SU-DHL-6 (cell line): ENCODE measurements at regions not wholly inside any gene's neighbourhood (a gene's known extent, or its start where the extent isn't known, plus 50 kb on each side); places are given as distances from the start of the nearest gene placed in this dataset.

Experiments
- CTCF ChIP-seq: fragments of 200-600 bp; sonication (generic); IDR thresholded peaks from one replicate; pipeline ENCODE4 v1.5.1; 2017; ENCODE audit warnings: antibody characterized with exemption, mild to moderate bottlenecking, low read length, moderate library complexity; ENCODE audit not compliant: insufficient read depth, poor library complexity, severe bottlenecking
- EZH2phosphoT487 ChIP-seq: fragments of 200-600 bp; sonication (generic), shearing (Covaris generic); conservative IDR thresholded peaks from 2 replicates; pipeline ENCODE4 v1.6.1; 2018; ENCODE audit warnings: mild to moderate bottlenecking, antibody characterized with exemption, low read length, moderate library complexity, mixed read lengths

- TF ChIP-seq CTCF, result no peak
- TF ChIP-seq EZH2phosphoT487, result no peak
Observed at GRCh38 chr10:111161109-111161874, 84.5 kb downstream of the ADRA2A start.
